Peyer's patch (tissue), 4 donors: ENCODE measurements at regions not wholly inside any gene's neighbourhood (a gene's known extent, or its start where the extent isn't known, plus 50 kb on each side); places are given as distances from the start of the nearest gene placed in this dataset.

Source experiments
- DNase-seq, 3 donors: peaks; one replicate each; pipeline ENCODE4 v3.0.0-alpha.2; 2017 to 2019
- H3K27ac ChIP-seq, 4 donors: fragments of 200-600 bp; sonication (generic); one replicate each; pipeline ENCODE4 v1.5.1; 2016 to 2019
- H3K27me3 ChIP-seq, 2 donors: fragments of 200-600 bp; sonication (generic); one replicate each; pipeline ENCODE4 v1.5.1; 2019
- H3K36me3 ChIP-seq, 3 donors: fragments of 200-600 bp; sonication (generic); one replicate each; pipeline ENCODE4 v1.5.1; 2016 to 2019
- H3K4me1 ChIP-seq, 4 donors: fragments of 200-600 bp; sonication (generic); one replicate each; pipeline ENCODE4 v1.5.1; 2016 to 2019
- H3K4me3 ChIP-seq, 4 donors: fragments of 200-600 bp; sonication (generic); 1 replicate in 3 of 4; 2 replicates in 1 of 4; pipeline ENCODE4 v1.5.1; 2016 to 2019; ENCODE audit warnings: mild to moderate bottlenecking in 1 of 4
- H3K9me3 ChIP-seq, 4 donors: fragments of 200-600 bp; sonication (generic); one replicate each; pipeline ENCODE4 v1.5.1; 2016 to 2019; ENCODE audit warnings: mild to moderate bottlenecking in 1 of 4
- POLR2A ChIP-seq, 2 donors: fragments of 450-650 bp; IDR thresholded peaks; one replicate each; pipeline ENCODE4 v1.5.1; 2017; ENCODE audit warnings: antibody characterized with exemption in 2 of 2, mild to moderate bottlenecking in 2 of 2, moderate library complexity in 2 of 2
- TF ChIP-seq, protein P1 (sequence below), 6 experiments: fragments of 450-650 bp in 4 of 6; fragments of 200-600 bp in 2 of 6; sonication (generic) in 1 of 6; IDR thresholded peaks; one replicate each; pipeline ENCODE4 v1.5.1; 2017 to 2019; ENCODE audit warnings: antibody characterized with exemption in 6 of 6, mild to moderate bottlenecking in 3 of 6, moderate library complexity in 1 of 6

DNA sequence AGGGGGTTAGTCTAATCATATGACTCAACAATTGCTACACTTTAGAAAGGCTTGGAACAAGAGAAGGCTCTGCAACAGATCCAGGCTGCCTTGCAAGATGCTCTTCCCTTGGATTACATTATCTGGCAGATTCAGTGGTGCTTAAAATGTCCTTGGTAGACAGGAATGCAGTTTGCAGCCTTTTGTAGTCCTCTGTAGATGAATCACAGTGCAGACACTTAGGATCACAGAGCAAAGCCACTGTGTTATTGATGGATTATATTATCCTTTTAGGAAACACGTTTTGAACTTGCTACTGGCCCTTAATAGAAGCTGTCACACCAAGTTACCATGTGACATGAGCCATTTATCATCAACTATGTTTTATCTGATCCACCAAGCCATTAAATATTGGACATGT is 152.2 kb downstream of the CBLN2 start:
- Histone ChIP-seq H3K9me3 (no peaks in the 10 kb centered on the region), H3K27me3 (no peaks in the 10 kb centered on the region), H3K4me3 (no peak overlapping the region), H3K36me3 (no peaks in the 10 kb centered on the region), H3K4me1 (no peaks in the 10 kb centered on the region), H3K27ac (no peak overlapping the region)
- TF ChIP-seq POLR2A (IDR thresholded peaks at IDR 0.05), result no peak
- TF ChIP-seq, protein P1, sequence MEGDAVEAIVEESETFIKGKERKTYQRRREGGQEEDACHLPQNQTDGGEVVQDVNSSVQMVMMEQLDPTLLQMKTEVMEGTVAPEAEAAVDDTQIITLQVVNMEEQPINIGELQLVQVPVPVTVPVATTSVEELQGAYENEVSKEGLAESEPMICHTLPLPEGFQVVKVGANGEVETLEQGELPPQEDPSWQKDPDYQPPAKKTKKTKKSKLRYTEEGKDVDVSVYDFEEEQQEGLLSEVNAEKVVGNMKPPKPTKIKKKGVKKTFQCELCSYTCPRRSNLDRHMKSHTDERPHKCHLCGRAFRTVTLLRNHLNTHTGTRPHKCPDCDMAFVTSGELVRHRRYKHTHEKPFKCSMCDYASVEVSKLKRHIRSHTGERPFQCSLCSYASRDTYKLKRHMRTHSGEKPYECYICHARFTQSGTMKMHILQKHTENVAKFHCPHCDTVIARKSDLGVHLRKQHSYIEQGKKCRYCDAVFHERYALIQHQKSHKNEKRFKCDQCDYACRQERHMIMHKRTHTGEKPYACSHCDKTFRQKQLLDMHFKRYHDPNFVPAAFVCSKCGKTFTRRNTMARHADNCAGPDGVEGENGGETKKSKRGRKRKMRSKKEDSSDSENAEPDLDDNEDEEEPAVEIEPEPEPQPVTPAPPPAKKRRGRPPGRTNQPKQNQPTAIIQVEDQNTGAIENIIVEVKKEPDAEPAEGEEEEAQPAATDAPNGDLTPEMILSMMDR (IDR thresholded peaks at IDR 0.05), result no peak
- DNase-seq, result no peak

DNA sequence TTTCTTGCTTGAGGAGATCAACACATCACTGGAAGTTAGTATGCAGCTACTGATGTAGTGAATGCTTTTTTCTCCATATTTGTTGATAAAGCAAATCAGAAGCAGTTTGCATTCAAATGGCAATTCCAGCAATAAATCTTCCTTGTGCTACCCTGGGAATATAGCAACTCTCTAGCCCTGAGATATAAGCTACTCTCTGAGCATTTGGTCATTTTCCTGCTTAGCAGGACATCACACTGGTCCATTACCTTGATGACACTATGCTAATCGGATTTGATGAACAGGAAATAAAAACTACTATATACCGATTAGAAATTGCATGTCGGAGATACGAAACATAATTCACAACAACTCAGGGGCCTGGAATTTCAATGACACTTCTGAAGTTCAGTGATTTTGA is 152.7 kb downstream of the CBLN2 start:
- Histone ChIP-seq H3K9me3 (no peaks in the 10 kb centered on the region), H3K27me3 (no peaks in the 10 kb centered on the region), H3K36me3 (no peaks in the 10 kb centered on the region), H3K27ac (no peak overlapping the region), H3K4me1 (no peaks in the 10 kb centered on the region), H3K4me3 (no peak overlapping the region)
- no peak for DNase-seq
- TF ChIP-seq, protein P1 (IDR thresholded peaks at IDR 0.05), result no peak
- TF ChIP-seq POLR2A (IDR thresholded peaks at IDR 0.05), result no peak

DNA sequence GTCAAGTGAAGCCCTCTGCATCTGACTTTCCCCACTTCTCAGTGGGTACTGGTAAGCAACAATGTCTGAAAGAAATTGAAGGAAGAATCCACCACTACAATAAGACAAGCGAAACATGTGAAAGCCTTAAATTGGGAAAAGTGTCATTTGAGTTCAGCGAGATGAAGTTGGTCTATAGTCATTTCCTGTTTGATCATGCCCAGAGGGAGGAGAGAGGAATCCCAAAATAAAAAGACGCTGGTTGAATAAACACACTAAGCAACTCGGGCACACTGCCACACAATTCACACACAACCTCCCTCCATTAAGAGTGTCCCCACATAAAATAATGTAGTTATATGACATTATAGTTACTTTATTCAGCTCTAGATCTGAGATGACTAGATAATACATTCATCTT is 166.1 kb downstream of the CBLN2 start:
- Histone ChIP-seq H3K9me3 (no peaks in the 10 kb centered on the region), H3K27me3 (no peaks in the 10 kb centered on the region), H3K36me3 (no peaks in the 10 kb centered on the region), H3K4me3 (no peak overlapping the region), H3K4me1 (no peaks in the 10 kb centered on the region), H3K27ac (no peak overlapping the region)
- no peak for DNase-seq
- TF ChIP-seq, protein P1 (IDR thresholded peaks at IDR 0.05), result no peak
- TF ChIP-seq POLR2A (IDR thresholded peaks at IDR 0.05), result no peak

DNA sequence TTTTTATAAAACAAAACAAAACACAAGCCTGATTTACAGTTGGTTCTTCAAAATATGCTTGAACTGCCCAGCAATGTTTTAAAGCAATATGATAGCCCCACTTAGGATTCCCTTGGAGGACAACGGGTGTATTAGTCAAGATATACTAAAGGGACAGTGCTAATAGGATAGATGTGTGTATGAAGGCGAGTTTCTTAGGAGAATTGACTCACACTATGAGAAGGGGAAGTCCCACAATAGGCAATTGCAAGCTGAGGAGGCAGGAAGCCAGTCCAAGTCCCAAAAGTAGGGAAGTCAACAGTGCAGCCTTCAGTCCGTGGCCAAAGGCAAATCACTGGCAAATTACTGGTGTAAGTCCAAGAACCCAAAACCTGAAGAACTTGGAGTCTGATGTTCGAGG is 167.9 kb downstream of the CBLN2 start:
- DNase-seq, result no peak
- Histone ChIP-seq H3K9me3 (no peaks in the 10 kb centered on the region), H3K27ac (no peak overlapping the region)

DNA sequence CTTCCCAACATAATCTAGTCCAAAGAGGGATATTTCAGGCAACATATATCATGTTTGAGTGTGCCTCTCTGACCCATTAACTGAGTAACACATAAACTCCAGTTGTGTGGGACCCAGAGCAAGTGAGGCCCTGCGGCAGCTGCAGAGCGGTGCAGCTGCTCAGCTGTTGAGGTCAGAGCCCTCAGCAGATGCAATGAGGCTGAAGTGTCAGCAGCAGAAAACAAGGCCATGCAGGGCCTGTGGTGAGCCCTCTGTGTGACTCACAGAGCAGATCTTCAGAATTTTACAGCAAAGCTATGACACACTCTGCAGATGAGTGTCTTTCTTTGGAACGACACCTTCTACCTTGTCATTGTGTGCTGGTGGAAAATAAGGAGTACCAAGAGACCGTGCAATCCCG is 168.5 kb downstream of the CBLN2 start:
- no peaks in the 10 kb centered on the region for H3K27me3 ChIP-seq
- no peaks in the 10 kb centered on the region for H3K4me1 ChIP-seq
- H3K9me3 ChIP-seq, result no peaks in the 10 kb centered on the region
- no peak overlapping the region for H3K27ac ChIP-seq
- no peaks in the 10 kb centered on the region for H3K36me3 ChIP-seq
- TF ChIP-seq, protein P1 (IDR thresholded peaks at IDR 0.05), result no peak
- no peak for TF ChIP-seq POLR2A (IDR thresholded peaks at IDR 0.05)
- no peak for DNase-seq
- no peak overlapping the region for H3K4me3 ChIP-seq

More for the DNA sequence above, 167.9 kb downstream of the CBLN2 start:
- H3K4me3 ChIP-seq, result no peak overlapping the region
- no peaks in the 10 kb centered on the region for H3K36me3 ChIP-seq
- no peaks in the 10 kb centered on the region for H3K4me1 ChIP-seq
- no peaks in the 10 kb centered on the region for H3K27me3 ChIP-seq
- no peak for TF ChIP-seq POLR2A (IDR thresholded peaks at IDR 0.05)
- TF ChIP-seq, protein P1 (IDR thresholded peaks at IDR 0.05), result no peak

DNA sequence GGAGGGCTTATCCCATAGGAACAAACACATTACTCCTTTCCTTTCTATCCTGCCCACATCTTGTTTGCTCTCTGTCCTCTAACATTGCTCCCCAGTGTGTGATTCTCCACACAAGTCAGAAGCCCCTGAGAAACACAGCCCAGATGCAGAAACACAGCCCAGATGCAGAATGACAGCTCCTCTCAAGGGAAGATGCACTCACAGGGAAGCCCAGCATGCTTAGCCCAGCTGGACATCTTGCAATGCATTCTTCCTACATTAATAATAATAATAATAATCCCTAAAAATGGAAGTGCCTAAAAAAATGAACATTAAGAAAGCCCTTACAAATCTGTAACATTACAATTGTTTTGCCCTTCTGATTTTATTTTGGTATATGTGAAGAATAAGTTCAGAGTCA is 172.1 kb downstream of the CBLN2 start:
- no peak for DNase-seq

More for the DNA sequence above, 172.1 kb downstream of the CBLN2 start:
- TF ChIP-seq, protein P1 (IDR thresholded peaks at IDR 0.05), result no peak
- no peak for TF ChIP-seq POLR2A (IDR thresholded peaks at IDR 0.05)
- no peak overlapping the region for H3K4me3 ChIP-seq
- H3K4me1 ChIP-seq, result no peaks in the 10 kb centered on the region
- H3K27ac ChIP-seq, result no peak overlapping the region
- H3K36me3 ChIP-seq, result no peaks in the 10 kb centered on the region
- no peaks in the 10 kb centered on the region for H3K9me3 ChIP-seq
- no peaks in the 10 kb centered on the region for H3K27me3 ChIP-seq
